ENCODE measurements at regions not wholly inside any gene's neighbourhood (a gene's known extent, or its start where the extent isn't known, plus 50 kb on each side); places are given as distances from the start of the nearest gene placed in this dataset.

DNA sequence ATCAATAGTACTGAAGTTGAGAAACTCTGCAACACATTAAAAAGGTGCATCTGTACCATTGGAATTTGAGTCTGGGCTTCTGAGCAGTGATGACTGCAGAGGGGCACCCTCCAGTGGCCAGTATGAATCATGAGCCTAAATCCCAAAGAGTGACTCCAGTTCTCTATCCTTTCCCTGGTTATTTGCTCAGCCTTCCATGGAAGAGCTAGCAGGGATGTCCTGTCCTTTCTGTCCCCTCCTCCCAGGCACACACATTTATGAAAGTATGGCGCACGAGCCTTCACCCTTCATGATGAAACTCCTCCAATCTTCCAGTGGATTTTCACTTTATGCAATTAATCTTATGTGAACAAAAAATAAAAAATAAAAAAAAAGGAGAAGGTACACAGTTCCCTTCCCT lies 81.0 kb downstream of the ESM1 start:
- FAIRE-seq (no peak), DNase-seq (no peak), ATAC-seq (peak in 2 of 4 donors; percentile 34 to 37)
- Histone ChIP-seq H3K9me3 (no peaks in the 10 kb centered on the region), H3K4me3 (no peak overlapping the region), H3K27me3 (no peaks in the 10 kb centered on the region), H3K36me3 (no peaks in the 10 kb centered on the region), H3K27ac (no peak overlapping the region), H3K4me1 (no peaks in the 10 kb centered on the region)
- 39 to 44% methylated on average over 2 of the region's 2 CpGs for WGBS, 2 donors
- intact Hi-C loops (cut with DNase I): loop anchor here in 1 of 3 donors (10.0 kb wide), 1 partner anchor 250 kb away; no protein-coding TSS in a partner anchor
- no peak for TF ChIP-seq CTCF (IDR thresholded peaks at IDR 0.05)

DNA sequence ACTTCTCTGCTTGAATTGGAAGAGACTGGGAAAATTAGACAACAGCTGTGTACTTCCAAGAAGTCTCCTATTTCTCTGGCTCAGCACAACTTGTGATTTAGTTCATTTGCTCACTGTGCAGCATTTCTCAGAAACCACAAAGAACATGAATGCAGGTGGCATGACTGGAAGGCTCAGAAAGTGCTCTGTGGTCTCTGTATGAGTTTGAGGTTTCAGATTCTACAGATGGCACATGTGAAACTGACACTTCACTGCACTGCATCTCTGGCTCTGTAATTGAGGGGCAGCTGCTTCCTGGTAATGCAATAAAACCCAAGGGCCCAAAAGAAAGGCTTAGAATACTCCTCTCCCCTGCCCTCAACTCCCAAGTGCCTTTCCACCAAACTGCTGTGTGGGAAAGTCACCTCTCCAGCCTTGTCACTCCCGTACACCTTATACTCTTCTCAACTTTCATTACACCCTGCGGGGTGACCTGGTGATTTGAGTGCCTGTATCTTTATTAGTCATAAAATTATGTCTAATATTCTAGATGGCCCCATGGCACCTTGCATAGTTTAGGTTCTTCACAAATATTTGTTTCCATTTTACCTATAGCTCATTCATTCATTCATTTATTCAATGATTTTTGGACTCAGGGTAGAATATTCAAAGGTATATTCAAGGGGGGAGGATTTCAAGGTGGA lies 82.5 kb downstream of the ESM1 start:
- H3K4me3 ChIP-seq: no peak overlapping the region
- DNase-seq (no peak), ATAC-seq (peak in 2 of 4 donors; percentile 26 to 28), FAIRE-seq (no peak)
- H3K9me3 ChIP-seq: no peaks in the 10 kb centered on the region
- WGBS, 2 donors: 53 to 58% methylated on average over 2 of the region's 2 CpGs
- no peaks in the 10 kb centered on the region for H3K36me3 ChIP-seq
- intact Hi-C loops (cut with DNase I): loop anchor here in 1 of 3 donors (10.0 kb wide), 1 partner anchor 252 kb away; no protein-coding TSS in a partner anchor
- H3K27me3 ChIP-seq: no peaks in the 10 kb centered on the region
- no peak for TF ChIP-seq CTCF (IDR thresholded peaks at IDR 0.05)
- no peak overlapping the region for H3K27ac ChIP-seq
- no peaks in the 10 kb centered on the region for H3K4me1 ChIP-seq

GRCh38 chr5:54900984-54901725 lies 84.2 kb downstream of the ESM1 start:
- Histone ChIP-seq H3K4me1 (no peaks in the 10 kb centered on the region), H3K9me3 (no peaks in the 10 kb centered on the region), H3K27me3 (no peaks in the 10 kb centered on the region), H3K4me3 (no peak overlapping the region), H3K27ac (no peak overlapping the region), H3K36me3 (no peaks in the 10 kb centered on the region)
- DNase-seq: peak in 1 of 6 donors; percentile 28
- TF ChIP-seq CTCF (IDR thresholded peaks at IDR 0.05): no peak
- peak in 3 of 4 donors; percentile 58 to 66 (median 64) for ATAC-seq
- FAIRE-seq: no peak
- WGBS, 2 donors: 50 to 61% methylated on average over 13 of the region's 13 CpGs
- intact Hi-C loops (cut with DNase I): loop anchor here in 1 of 3 donors (10.0 kb wide), 1 partner anchor 254 kb away; no protein-coding TSS in a partner anchor

DNA sequence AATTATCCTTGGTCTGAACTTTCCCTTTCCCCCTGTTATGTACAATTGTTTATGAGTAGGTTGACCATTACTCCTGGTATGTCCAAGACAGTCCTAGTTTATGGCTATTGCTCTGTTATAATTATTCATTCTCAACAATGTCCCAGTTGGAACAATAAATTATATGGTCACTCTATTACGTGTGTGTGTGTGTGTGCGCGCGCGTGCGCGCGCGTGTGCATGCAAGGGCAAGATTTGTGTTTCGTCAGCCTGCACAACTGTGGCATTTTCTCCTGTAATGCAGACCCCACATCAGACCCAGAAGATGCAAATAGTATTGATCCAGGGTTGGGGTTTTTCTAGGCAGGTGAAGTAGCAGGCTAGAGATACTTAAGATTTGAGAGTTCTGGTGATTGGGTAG lies 88.4 kb downstream of the ESM1 start:
- intact Hi-C loops (cut with DNase I): no loop called here
- Histone ChIP-seq H3K36me3 (no peaks in the 10 kb centered on the region), H3K27me3 (no peaks in the 10 kb centered on the region), H3K9me3 (no peaks in the 10 kb centered on the region), H3K4me3 (no peak overlapping the region), H3K27ac (no peak overlapping the region), H3K4me1 (peaks cover 0 to 2% (median 0%) of the 10 kb centered on the region in 3 donors)
- no peak for DNase-seq
- WGBS, 2 donors: 90 to 95% methylated on average over 10 of the region's 10 CpGs
- TF ChIP-seq CTCF (IDR thresholded peaks at IDR 0.05): no peak
- FAIRE-seq: no peak
- ATAC-seq: no peak

Data from pancreas (tissue), 10 donors.